GM19238 (cell line): ENCODE measurements at regions not wholly inside any gene's neighbourhood (a gene's known extent, or its start where the extent isn't known, plus 50 kb on each side); places are given as distances from the start of the nearest gene placed in this dataset.

ENCODE experiments used
- DNase-seq: peaks from one replicate; pipeline ENCODE4 v3.0.0; 2011; ENCODE audit warnings: low spot score; ENCODE audit not compliant: insufficient read length

GRCh38 chr2:164182116-164182627 lies 439.1 kb downstream of the GRB14 start:
- DNase-seq, result no peak

DNA sequence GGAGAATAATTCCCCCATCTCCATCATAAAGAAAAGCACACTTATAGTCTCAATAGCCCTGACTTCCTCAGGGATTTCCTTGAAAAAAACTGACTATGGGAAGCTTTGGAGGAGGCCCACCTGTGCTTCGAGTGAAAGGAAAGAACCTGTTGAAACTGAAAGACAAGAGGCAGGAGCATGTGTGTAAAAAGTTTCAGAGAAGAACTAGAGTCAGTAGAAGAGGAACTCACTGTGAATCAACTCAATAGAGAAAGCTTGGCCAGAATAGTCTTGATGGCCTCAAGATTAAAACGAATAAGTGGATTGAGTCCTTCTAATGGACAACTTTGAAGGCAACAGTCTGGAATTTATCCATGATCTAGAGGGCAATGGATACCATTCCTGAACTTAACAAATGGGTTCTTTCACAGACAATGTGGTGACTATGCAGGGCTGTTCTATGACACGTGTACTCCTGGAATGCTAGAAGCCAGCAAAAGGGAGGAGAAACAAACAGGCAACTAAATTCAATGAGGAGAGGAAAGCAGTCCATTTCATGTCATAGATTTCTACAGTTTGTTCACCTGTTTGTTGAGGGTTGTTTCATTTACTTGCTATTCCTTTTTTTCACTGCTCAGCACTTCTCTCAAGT lies 442.3 kb downstream of the GRB14 start:
- DNase-seq, result no peak

DNA sequence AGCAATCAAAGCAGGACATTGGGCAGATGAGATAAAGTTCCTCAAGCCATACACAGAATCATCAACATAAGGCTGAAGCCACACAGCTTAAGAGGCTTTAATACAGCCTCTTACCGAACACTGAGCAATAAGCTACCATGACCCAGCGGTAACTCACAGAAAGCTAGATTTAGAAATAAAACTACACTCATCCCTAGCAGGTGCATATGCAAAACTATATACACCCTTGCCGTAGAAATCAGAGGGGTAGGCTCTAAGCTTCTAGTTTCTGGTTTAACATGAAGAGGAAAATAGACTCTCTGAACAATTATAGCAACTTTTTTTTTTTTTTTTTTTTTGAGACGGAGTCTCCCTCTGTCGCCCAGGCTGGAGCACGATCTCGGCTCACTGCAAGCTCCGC lies 428.8 kb upstream of the FIGN start:
- DNase-seq, result no peak

- DNase-seq, result no peak
Measured at GRCh38 chr2:164155558-164155957, 419.8 kb upstream of the FIGN start.

DNA sequence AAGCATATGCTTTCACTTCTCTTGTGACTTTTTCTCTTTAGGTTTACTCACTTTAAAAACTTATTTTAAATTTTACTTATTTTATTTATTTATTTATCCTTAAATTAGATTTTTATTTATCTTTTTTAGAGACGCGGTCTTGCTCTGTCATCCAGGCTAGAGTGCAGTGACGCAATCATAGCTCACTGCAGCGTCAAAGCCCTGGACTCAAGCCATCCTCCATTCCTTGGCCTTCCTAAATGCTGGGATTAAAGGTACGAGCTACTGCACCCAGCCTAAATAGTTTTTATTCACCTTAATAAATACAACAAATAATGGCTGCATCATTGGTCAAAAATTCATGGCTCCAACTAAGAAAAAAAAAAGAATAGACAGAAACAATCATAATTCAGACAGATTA lies 415.7 kb upstream of the FIGN start:
- no peak for DNase-seq

DNA sequence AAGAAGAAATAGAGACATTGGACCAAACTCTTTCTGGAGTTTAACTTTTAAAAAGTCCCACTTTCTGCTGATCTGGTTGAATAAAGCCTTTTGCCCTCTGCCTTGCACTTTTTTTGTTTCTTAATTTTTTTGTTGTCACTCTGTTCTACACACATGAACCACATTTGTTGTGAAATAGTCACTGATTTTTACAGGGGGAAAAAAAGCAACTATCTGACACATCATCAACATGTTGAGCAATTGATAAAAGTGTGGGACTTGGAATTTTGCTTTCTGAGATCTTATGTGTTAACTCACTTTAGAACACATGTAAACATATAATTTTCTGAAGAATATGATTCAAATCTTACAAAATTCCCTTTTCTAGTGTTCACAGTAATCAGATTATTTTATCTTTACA lies 414.8 kb upstream of the FIGN start:
- DNase-seq, result no peak

DNA sequence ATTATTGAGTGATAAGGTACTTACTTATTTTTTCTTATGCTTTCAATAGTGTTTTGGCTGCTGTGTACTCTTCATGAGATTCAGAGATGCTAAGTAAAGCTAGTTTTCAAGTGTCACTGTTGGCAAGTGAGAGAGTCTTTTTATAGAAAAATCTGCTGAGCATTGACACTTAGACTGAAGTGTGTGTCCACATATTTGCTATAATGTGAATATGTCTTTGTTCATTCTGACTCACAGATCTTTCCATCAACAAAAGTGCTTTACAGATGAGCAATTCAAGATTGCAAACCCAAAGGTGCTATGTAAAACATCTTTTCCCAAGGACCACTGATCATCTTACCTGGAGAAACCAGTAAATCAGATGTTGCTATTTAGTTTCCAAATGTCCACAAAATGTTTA lies 410.6 kb upstream of the FIGN start:
- DNase-seq, result no peak

- no peak for DNase-seq
Measured at GRCh38 chr2:164145093-164145987, 409.5 kb upstream of the FIGN start.

- no peak for DNase-seq
Measured at GRCh38 chr2:164143183-164143930, 407.5 kb upstream of the FIGN start.

DNA sequence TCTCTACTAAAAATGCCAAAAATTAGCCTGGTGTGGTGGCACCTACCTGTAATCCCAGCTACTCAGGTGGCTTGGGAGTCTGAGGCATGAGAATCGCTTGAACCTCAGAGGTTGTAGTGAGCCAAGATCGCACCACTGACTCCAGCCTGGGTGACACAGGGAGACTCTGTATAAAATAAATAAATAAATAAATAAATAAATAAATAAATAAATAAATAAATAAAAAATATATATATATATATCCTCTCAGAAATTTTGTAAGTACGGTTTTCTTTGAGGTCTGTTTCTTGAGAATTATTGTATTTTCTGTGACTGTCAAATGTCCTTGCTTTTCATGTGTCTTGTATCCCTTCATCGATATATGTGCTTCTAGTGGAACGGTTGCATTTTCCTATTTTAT lies 406.9 kb upstream of the FIGN start:
- DNase-seq, result no peak

GRCh38 chr2:164141271-164141670 lies 405.5 kb upstream of the FIGN start:
- no peak for DNase-seq

DNA sequence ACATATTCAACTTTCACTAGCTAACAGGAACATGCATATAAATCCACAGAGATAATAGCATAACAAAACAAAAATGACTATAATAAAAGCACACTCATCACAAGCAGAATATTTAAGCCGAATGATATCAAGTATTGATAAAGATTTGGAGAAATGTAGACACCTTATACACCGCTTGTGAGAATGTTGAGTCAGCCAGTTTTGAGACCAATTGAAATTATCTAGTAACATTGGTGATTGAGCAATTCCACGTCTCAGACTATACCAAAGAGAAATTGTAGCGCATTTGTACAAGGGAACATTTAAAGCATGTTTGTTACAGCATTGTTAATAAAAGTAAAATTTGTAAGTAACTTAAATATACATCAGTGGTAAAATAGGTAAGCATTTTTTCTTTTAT lies 402.9 kb upstream of the FIGN start:
- DNase-seq, result no peak

- DNase-seq, result no peak
Measured at GRCh38 chr2:164134336-164134735, 398.5 kb upstream of the FIGN start.

DNA sequence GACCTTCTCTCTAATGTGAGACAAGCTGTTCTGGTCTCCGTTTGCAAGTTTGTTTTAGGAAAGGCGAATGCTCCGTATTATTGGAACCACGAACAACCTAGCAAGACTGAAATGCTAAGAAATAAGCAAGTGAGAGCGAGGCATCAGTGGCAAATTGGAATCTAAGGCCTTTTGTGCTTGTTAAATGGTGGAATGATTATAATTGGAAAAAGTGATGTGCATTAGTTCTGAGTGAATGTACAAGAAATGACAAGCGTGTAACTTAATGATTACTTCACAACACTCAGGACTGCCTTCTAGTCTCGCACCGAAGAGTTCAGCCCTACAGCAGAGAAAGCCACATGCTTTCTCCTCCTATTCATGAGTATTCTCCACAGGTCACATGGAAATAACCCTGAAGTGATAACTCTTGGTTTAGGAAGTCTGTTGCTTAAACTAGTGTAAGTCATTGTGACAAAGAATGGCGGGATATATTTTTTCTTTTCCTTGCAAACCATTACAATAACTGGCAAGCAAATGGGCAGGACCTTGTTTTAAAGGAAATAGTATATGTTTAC lies 392.2 kb upstream of the FIGN start:
- no peak for DNase-seq

DNA sequence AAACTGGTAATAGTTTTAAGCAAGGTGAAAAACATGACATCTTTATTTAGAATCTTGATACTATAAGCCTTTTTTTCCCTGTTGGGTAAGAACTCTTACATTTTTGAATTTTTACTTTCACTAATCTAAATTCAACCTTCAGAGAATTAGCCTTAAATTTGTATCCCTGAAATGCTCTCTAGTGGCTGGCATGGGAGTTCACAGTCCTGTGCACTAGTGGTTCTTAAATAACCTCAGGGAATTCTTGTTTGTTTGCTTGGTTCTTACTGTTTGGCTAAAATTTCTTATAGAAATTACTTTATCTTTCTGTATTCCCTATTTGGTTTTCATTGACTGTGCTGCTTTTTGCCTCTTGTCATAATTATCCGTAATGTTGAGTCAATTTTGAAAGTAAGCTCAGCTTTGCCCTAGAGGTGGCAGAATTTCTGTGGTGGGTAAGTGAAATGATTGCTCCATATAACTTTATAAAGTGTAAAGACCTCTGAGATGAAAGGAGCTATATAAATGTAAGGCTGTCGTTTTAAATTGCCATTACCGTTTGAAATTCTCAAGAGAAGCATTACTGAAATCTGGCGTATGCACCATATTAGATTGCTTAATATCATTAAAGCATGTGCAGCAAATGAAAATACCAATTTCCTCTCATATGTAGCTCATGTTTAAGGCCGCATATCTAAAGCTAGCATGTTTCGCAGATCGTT lies 391.3 kb upstream of the FIGN start:
- no peak for DNase-seq

DNA sequence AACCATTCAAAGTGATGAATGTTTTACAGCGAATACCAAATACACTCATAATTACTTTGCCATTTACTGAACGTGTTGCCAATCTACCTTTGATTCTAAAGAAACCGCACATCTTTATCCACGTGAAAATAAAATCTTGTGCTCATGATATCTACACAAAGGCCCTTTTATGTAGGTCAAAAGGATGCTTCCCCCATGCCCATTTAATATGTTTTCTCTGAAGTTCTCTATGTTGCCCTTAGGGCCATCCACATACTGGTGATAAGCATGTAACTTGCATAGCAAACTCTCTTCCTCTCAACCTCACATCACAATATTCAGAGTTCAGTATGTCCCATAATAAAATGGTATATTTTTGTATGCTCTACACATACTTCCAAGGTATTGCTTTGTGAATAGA lies 380.0 kb upstream of the FIGN start:
- no peak for DNase-seq

GRCh38 chr2:164114937-164115336 lies 379.1 kb upstream of the FIGN start:
- no peak for DNase-seq

DNA sequence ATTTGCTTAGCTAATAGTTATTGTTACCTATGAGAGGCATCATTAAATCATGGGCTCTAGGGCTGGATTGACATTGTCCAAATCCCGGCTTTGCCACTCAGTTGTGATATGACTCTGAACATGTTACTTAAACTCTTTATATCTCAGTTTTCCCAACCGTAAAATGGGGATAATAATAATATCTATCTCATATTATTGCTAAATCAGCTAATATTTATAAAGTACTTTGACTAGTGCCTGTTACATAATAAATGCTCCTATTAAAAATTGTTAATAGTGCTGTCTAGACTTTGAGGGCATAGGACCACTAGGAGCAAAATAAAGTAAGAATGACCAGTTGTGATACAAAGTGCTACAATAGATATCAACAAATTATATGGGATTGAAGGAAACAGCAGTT lies 376.3 kb upstream of the FIGN start:
- DNase-seq, result no peak

- DNase-seq, result no peak
Measured at GRCh38 chr2:164110515-164110914, 374.7 kb upstream of the FIGN start.

DNA sequence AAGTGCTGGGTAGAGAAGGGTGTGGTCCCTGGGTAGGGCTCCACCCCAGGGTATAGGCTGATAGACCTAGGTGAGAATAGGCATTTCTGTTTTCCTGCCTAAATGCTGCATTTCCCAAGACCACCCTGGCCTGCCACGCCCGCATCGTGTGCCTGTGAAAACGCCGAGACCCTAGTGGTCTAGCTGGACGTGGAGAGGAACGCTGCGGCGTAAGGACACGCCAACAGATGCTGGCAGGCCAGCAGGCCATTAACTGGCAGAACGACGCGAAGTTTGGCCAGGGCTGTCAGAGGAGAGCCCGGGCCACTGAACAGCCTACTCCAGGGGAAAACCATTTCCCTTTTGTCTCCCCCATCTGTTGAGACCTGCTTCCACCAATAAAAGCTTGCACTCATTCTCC lies 373.2 kb upstream of the FIGN start:
- DNase-seq, result no peak

DNA sequence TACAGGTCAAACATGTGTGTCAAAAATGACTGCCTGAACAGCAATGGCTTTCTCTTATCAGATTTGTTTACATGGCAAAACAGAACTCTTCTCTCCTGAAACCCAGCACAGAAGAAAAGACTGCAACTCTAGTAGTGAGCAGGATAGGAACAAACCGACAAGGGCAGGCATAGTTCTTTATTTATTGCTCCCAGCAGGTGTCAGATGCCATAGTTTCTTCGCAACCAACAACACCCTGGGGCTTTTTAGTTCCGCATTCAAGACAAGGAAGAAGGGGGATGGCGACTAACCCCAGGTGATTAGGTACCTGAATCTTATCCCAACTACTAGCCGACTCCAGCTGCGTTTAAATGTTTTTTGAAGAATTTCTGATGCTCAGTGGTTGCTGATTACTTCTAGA lies 367.5 kb upstream of the FIGN start:
- DNase-seq, result no peak
